ENCODE measurements at regions not wholly inside any gene's neighbourhood (a gene's known extent, or its start where the extent isn't known, plus 50 kb on each side); places are given as distances from the start of the nearest gene placed in this dataset.

GRCh38 chr21:35226968-35227744 is 178.1 kb upstream of the RUNX1 start:
- no peak for FAIRE-seq
- TF ChIP-seq POLR2A (IDR thresholded peaks at IDR 0.05; ENCODE audit: low read depth, low read length): no peak
- no peak for DNase-seq (ENCODE audit: insufficient read length, low spot score)

GRCh38 chr21:35226328-35226727 is 177.2 kb upstream of the RUNX1 start:
- FAIRE-seq (peak; percentile 82), DNase-seq (ENCODE audit: insufficient read length, low spot score) (no peak)
- TF ChIP-seq POLR2A (IDR thresholded peaks at IDR 0.05; ENCODE audit: low read depth, low read length): no peak

- no peak for TF ChIP-seq POLR2A (IDR thresholded peaks at IDR 0.05; ENCODE audit: low read depth, low read length)
- no peak for FAIRE-seq
These were observed 176.5 kb upstream of the RUNX1 start for GRCh38 chr21:35225573-35225972.

GRCh38 chr21:35223480-35224156 is 174.5 kb upstream of the RUNX1 start:
- no peak for TF ChIP-seq POLR2A (IDR thresholded peaks at IDR 0.05; ENCODE audit: low read depth, low read length)
- FAIRE-seq (no peak), DNase-seq (ENCODE audit: insufficient read length, low spot score) (no peak)

More at GRCh38 chr21:35225573-35225972, 176.5 kb upstream of the RUNX1 start:
- no peak for DNase-seq (ENCODE audit: insufficient read length, low spot score)

GRCh38 chr21:35222541-35222941 is 173.4 kb upstream of the RUNX1 start:
- TF ChIP-seq POLR2A (IDR thresholded peaks at IDR 0.05; ENCODE audit: low read depth, low read length): no peak
- no peak for FAIRE-seq
- no peak for DNase-seq (ENCODE audit: insufficient read length, low spot score)

- no peak for TF ChIP-seq POLR2A (IDR thresholded peaks at IDR 0.05; ENCODE audit: low read depth, low read length)
- FAIRE-seq: no peak
- no peak for DNase-seq (ENCODE audit: insufficient read length, low spot score)
These were observed 172.9 kb upstream of the RUNX1 start for GRCh38 chr21:35222021-35222420.

GRCh38 chr21:35220301-35220700 is 171.2 kb upstream of the RUNX1 start:
- DNase-seq (ENCODE audit: insufficient read length, low spot score): no peak
- no peak for TF ChIP-seq POLR2A (IDR thresholded peaks at IDR 0.05; ENCODE audit: low read depth, low read length)
- FAIRE-seq: no peak

GRCh38 chr21:35219719-35220118 is 170.6 kb upstream of the RUNX1 start:
- FAIRE-seq (no peak), DNase-seq (ENCODE audit: insufficient read length, low spot score) (no peak)
- no peak for TF ChIP-seq POLR2A (IDR thresholded peaks at IDR 0.05; ENCODE audit: low read depth, low read length)

GRCh38 chr21:35219291-35219690 is 170.2 kb upstream of the RUNX1 start:
- TF ChIP-seq POLR2A (IDR thresholded peaks at IDR 0.05; ENCODE audit: low read depth, low read length): no peak
- FAIRE-seq: no peak

GRCh38 chr21:35217504-35218060 is 168.5 kb upstream of the RUNX1 start:
- TF ChIP-seq POLR2A (IDR thresholded peaks at IDR 0.05; ENCODE audit: low read depth, low read length): no peak
- FAIRE-seq (peak; percentile 75), DNase-seq (ENCODE audit: insufficient read length, low spot score) (peak; percentile 52)

More at GRCh38 chr21:35219291-35219690, 170.2 kb upstream of the RUNX1 start:
- no peak for DNase-seq (ENCODE audit: insufficient read length, low spot score)

GRCh38 chr21:35216996-35217395 is 167.9 kb upstream of the RUNX1 start:
- DNase-seq (ENCODE audit: insufficient read length, low spot score) (no peak), FAIRE-seq (no peak)
- no peak for TF ChIP-seq POLR2A (IDR thresholded peaks at IDR 0.05; ENCODE audit: low read depth, low read length)

- TF ChIP-seq POLR2A (IDR thresholded peaks at IDR 0.05; ENCODE audit: low read depth, low read length): no peak
- FAIRE-seq (no peak), DNase-seq (ENCODE audit: insufficient read length, low spot score) (no peak)
These were observed 166.8 kb upstream of the RUNX1 start for GRCh38 chr21:35215870-35216269.

GRCh38 chr21:35212393-35213127 is 163.5 kb upstream of the RUNX1 start:
- no peak for TF ChIP-seq POLR2A (IDR thresholded peaks at IDR 0.05; ENCODE audit: low read depth, low read length)
- FAIRE-seq (no peak), DNase-seq (ENCODE audit: insufficient read length, low spot score) (no peak)

GRCh38 chr21:35211782-35212181 is 162.7 kb upstream of the RUNX1 start:
- DNase-seq (ENCODE audit: insufficient read length, low spot score) (no peak), FAIRE-seq (no peak)
- TF ChIP-seq POLR2A (IDR thresholded peaks at IDR 0.05; ENCODE audit: low read depth, low read length): no peak
